CD14-positive monocyte (primary cell): ENCODE measurements at regions not wholly inside any gene's neighbourhood (a gene's known extent, or its start where the extent isn't known, plus 50 kb on each side); places are given as distances from the start of the nearest gene placed in this dataset.
A peak's percentile ranks its signal among the peaks of the same experiment; 100 is the strongest.

Source experiments
- DNase-seq, 3 donors: peaks; one replicate each; pipeline ENCODE4 v3.0.0-alpha.2; 2011 to 2022
- H2AFZ ChIP-seq: 2 replicates; pipeline ENCODE4 v1.6.0; 2012; ENCODE audit warnings: mild to moderate bottlenecking, low read depth, low read length, inconsistent platforms; ENCODE audit not compliant: insufficient read depth, poor library complexity, severe bottlenecking
- H3K27ac ChIP-seq, 2 donors: 1 replicate in 1 of 2; 2 replicates in 1 of 2; pipeline ENCODE4 v1.5.1; 2012 to 2013; ENCODE audit warnings: low read length in 2 of 2, control low read depth in 1 of 2, inconsistent platforms in 1 of 2, low read depth in 1 of 2, mild to moderate bottlenecking in 1 of 2
- H3K27me3 ChIP-seq, 2 donors: one replicate each; pipeline versions ENCODE4 v1.6.0 to v1.6.1; 2011 to 2013; ENCODE audit warnings: low read length in 2 of 2; ENCODE audit not compliant: control insufficient read depth in 2 of 2, insufficient read depth in 2 of 2
- H3K36me3 ChIP-seq, 2 donors: replicated peaks in 1 of 2; 1 replicate in 1 of 2; 2 replicates in 1 of 2; pipeline versions ENCODE4 v1.5.1 to v1.6.1; 2012 to 2013; ENCODE audit warnings: low read length in 2 of 2, control low read depth in 1 of 2, inconsistent platforms in 1 of 2, mild to moderate bottlenecking in 1 of 2; ENCODE audit not compliant: insufficient read depth in 2 of 2, control insufficient read depth in 1 of 2
- H3K4me1 ChIP-seq, 2 donors: 1 replicate in 1 of 2; 2 replicates in 1 of 2; pipeline versions ENCODE4 v1.5.1 to v1.6.1; 2012 to 2013; ENCODE audit warnings: low read length in 2 of 2, control low read depth in 1 of 2, inconsistent platforms in 1 of 2, mild to moderate bottlenecking in 1 of 2, moderate library complexity in 1 of 2; ENCODE audit not compliant: insufficient read depth in 2 of 2, control insufficient read depth in 1 of 2
- H3K4me2 ChIP-seq: replicated peaks from 2 replicates; pipeline ENCODE3; 2012; ENCODE audit warnings: low read length, moderate library complexity, mild to moderate bottlenecking; ENCODE audit not compliant: poor library complexity, severe bottlenecking; ENCODE audit errors: extremely low read depth
- H3K4me3 ChIP-seq, 3 experiments: fragments of 200-600 bp in 1 of 3; sonication (generic) in 1 of 3; replicated peaks in 1 of 3; 1 replicate in 2 of 3; 2 replicates in 1 of 3; pipeline ENCODE4 v1.5.1; 2011 to 2013; ENCODE audit warnings: low read length in 3 of 3, mild to moderate bottlenecking in 3 of 3, control low read depth in 2 of 3, low read depth in 2 of 3, inconsistent platforms in 1 of 3, moderate library complexity in 1 of 3
- H3K79me2 ChIP-seq: 2 replicates; pipeline ENCODE4 v1.6.0; 2012; ENCODE audit warnings: mild to moderate bottlenecking, control low read depth, inconsistent platforms, low read length, moderate library complexity; ENCODE audit not compliant: insufficient read depth
- H3K9ac ChIP-seq: 2 replicates; pipeline ENCODE4 v1.6.0; 2017; ENCODE audit warnings: low read length, mild to moderate bottlenecking; ENCODE audit not compliant: insufficient read depth, poor library complexity, severe bottlenecking
- H3K9me3 ChIP-seq, 2 donors: replicated peaks in 1 of 2; 1 replicate in 1 of 2; 2 replicates in 1 of 2; pipeline versions ENCODE4 v1.5.1 to v1.6.1; 2012 to 2013; ENCODE audit warnings: low read length in 2 of 2, control low read depth in 1 of 2; ENCODE audit not compliant: control insufficient read depth in 1 of 2, insufficient read depth in 1 of 2
- H4K20me1 ChIP-seq: 2 replicates; pipeline ENCODE4 v1.6.0; 2012; ENCODE audit warnings: mild to moderate bottlenecking, low read length, control low read depth, moderate library complexity; ENCODE audit not compliant: insufficient read depth
- H3K27ac Mint-ChIP-seq, 7 donors: one replicate each; pipeline ENCODE4 v1.8.0; 2020; ENCODE audit warnings: mild to moderate bottlenecking in 7 of 7, mixed read lengths in 7 of 7, moderate library complexity in 6 of 7, inconsistent platforms in 2 of 7
- H3K27me3 Mint-ChIP-seq, 3 donors: one replicate each; pipeline ENCODE4 v1.8.0; 2021 to 2022; ENCODE audit warnings: low read depth in 3 of 3, mild to moderate bottlenecking in 3 of 3, mixed read lengths in 3 of 3, moderate library complexity in 3 of 3, inconsistent platforms in 1 of 3
- H3K36me3 Mint-ChIP-seq, 2 donors: one replicate each; pipeline ENCODE4 v1.8.0; 2020; ENCODE audit warnings: mixed read lengths in 2 of 2, inconsistent platforms in 1 of 2, mild to moderate bottlenecking in 1 of 2
- H3K4me1 Mint-ChIP-seq: one replicate; pipeline ENCODE4 v1.8.0; 2020; ENCODE audit warnings: mild to moderate bottlenecking, mixed read lengths
- H3K4me3 Mint-ChIP-seq, 2 donors: one replicate each; pipeline ENCODE4 v1.8.0; 2020; ENCODE audit warnings: mild to moderate bottlenecking in 2 of 2, mixed read lengths in 2 of 2, moderate library complexity in 1 of 2
- H3K9me3 Mint-ChIP-seq, 7 donors: one replicate each; pipeline ENCODE4 v1.8.0; 2020 to 2022; ENCODE audit warnings: mixed read lengths in 7 of 7, mild to moderate bottlenecking in 6 of 7, moderate library complexity in 6 of 7, inconsistent platforms in 2 of 7
- CTCF ChIP-seq: fragments of 200-600 bp; IDR thresholded peaks from one replicate; pipeline ENCODE4 v1.8.0; 2022; ENCODE audit warnings: antibody characterized with exemption, mild to moderate bottlenecking
- WGBS: methylation state at CpG from one replicate; pipeline ENCODE4 v1.1.5; 2013; ENCODE audit warnings: missing lambda C conversion rate; ENCODE audit not compliant: insufficient coverage; 5-methylcytosine and 5-hydroxymethylcytosine counted together
- intact Hi-C, 2 donors: fragments of 100-400 bp; cut with micrococcal nuclease; formaldehyde crosslinking; loops; one replicate each; pipeline versions ENCODE4 v1.15.0 to v1.15.1; 2023

- DNase-seq: no peak
- no peaks in the 10 kb centered on the region for H3K4me1 Mint-ChIP-seq
- H3K4me3 ChIP-seq: no peak overlapping the region
- H3K27me3 ChIP-seq: no peaks in the 10 kb centered on the region
- no peak overlapping the region for H3K27ac ChIP-seq
- no peaks in the 10 kb centered on the region for H3K9me3 ChIP-seq
- H3K4me2 ChIP-seq: no peak overlapping the region
- H3K27ac Mint-ChIP-seq: peak overlapping the region in 1 of 7 donors; percentile 14
- H3K4me1 ChIP-seq: no peaks in the 10 kb centered on the region
- no peak overlapping the region for H3K9ac ChIP-seq
- no peaks in the 10 kb centered on the region for H3K9me3 Mint-ChIP-seq
- H2AFZ ChIP-seq: no peak overlapping the region
- H3K36me3 ChIP-seq: no peaks in the 10 kb centered on the region
- intact Hi-C loops: no loop called here
- no peak for TF ChIP-seq CTCF
- H3K4me3 Mint-ChIP-seq: no peak overlapping the region
- H3K27me3 Mint-ChIP-seq: no peaks in the 10 kb centered on the region
- H3K36me3 Mint-ChIP-seq: no peaks in the 10 kb centered on the region
- no peaks in the 10 kb centered on the region for H3K79me2 ChIP-seq
- no peaks in the 10 kb centered on the region for H4K20me1 ChIP-seq
- 100% methylated on average over 1 of the region's 2 CpGs for WGBS
Observed at GRCh38 chr2:4269885-4270284, 566.5 kb downstream of the DCDC2C start.

- intact Hi-C loops: no loop called here
- TF ChIP-seq CTCF: no peak
- no peaks in the 10 kb centered on the region for H3K36me3 ChIP-seq
Observed at GRCh38 chr2:4272261-4272858, 569.0 kb downstream of the DCDC2C start.

More at GRCh38 chr2:4272261-4272858, 569.0 kb downstream of the DCDC2C start:
- Mint-ChIP-seq H3K36me3 (no peaks in the 10 kb centered on the region), H3K4me1 (no peaks in the 10 kb centered on the region), H3K9me3 (peaks cover 0 to 3% (median 0%) of the 10 kb centered on the region in 7 donors), H3K27ac (no peak overlapping the region), H3K27me3 (no peaks in the 10 kb centered on the region), H3K4me3 (no peak overlapping the region)
- Histone ChIP-seq H2AFZ (no peak overlapping the region), H3K27me3 (no peaks in the 10 kb centered on the region), H3K4me1 (no peaks in the 10 kb centered on the region), H3K27ac (no peak overlapping the region), H3K9me3 (no peaks in the 10 kb centered on the region), H3K4me3 (no peak overlapping the region), H3K9ac (no peak overlapping the region), H3K79me2 (no peaks in the 10 kb centered on the region), H4K20me1 (no peaks in the 10 kb centered on the region), H3K4me2 (no peak overlapping the region)
- no peak for DNase-seq
- 85% methylated on average over 8 of the region's 13 CpGs for WGBS
